ENCODE measurements at regions not wholly inside any gene's neighbourhood (a gene's known extent, or its start where the extent isn't known, plus 50 kb on each side); places are given as distances from the start of the nearest gene placed in this dataset.

GRCh38 chr11:56855217-56855616 lies 106.7 kb upstream of the OR9G4 start:
- in situ Hi-C loops (cut with HindIII; ENCODE audit: low pct_ligation_motif_present, low sequenced_read_pairs), result no loop called here
- TF ChIP-seq CTCF (IDR thresholded peaks at IDR 0.05; ENCODE audit: low read depth, low read length, missing control alignments), result no peak
- Histone ChIP-seq H3K27ac (no peak overlapping the region), H3K36me3 (replicated peaks) (no peaks in the 10 kb centered on the region), H3K27me3 (replicated peaks) (no peaks in the 10 kb centered on the region), H3K4me3 (ENCODE audit: low read depth, low read length) (no peak overlapping the region)
- DNase-seq, result no peak

- Histone ChIP-seq H3K27me3 (replicated peaks) (no peaks in the 10 kb centered on the region), H3K36me3 (replicated peaks) (no peaks in the 10 kb centered on the region), H3K4me3 (ENCODE audit: low read depth, low read length) (no peak overlapping the region), H3K27ac (no peak overlapping the region)
- no peak for DNase-seq
- no peak for TF ChIP-seq CTCF (IDR thresholded peaks at IDR 0.05; ENCODE audit: low read depth, low read length, missing control alignments)
- in situ Hi-C loops (cut with HindIII; ENCODE audit: low pct_ligation_motif_present, low sequenced_read_pairs), result no loop called here
Measured at GRCh38 chr11:56852131-56852530, 103.6 kb upstream of the OR9G4 start.

- Histone ChIP-seq H3K36me3 (replicated peaks) (no peaks in the 10 kb centered on the region), H3K4me3 (ENCODE audit: low read depth, low read length) (no peak overlapping the region), H3K27ac (no peak overlapping the region), H3K27me3 (replicated peaks) (no peaks in the 10 kb centered on the region)
- TF ChIP-seq CTCF (IDR thresholded peaks at IDR 0.05; ENCODE audit: low read depth, low read length, missing control alignments), result no peak
- DNase-seq, result no peak
- in situ Hi-C loops (cut with HindIII; ENCODE audit: low pct_ligation_motif_present, low sequenced_read_pairs), result no loop called here
Measured at GRCh38 chr11:56849852-56850251, 101.4 kb upstream of the OR9G4 start.

GRCh38 chr11:56849250-56849649 lies 100.8 kb upstream of the OR9G4 start:
- no peaks in the 10 kb centered on the region for H3K27me3 ChIP-seq (replicated peaks)
- H3K4me3 ChIP-seq (ENCODE audit: low read depth, low read length), result no peak overlapping the region
- TF ChIP-seq CTCF (IDR thresholded peaks at IDR 0.05; ENCODE audit: low read depth, low read length, missing control alignments), result no peak
- no peaks in the 10 kb centered on the region for H3K36me3 ChIP-seq (replicated peaks)
- H3K27ac ChIP-seq, result no peak overlapping the region
- DNase-seq, result no peak
- in situ Hi-C loops (cut with HindIII; ENCODE audit: low pct_ligation_motif_present, low sequenced_read_pairs), result no loop called here

- Histone ChIP-seq H3K36me3 (replicated peaks) (no peaks in the 10 kb centered on the region), H3K4me3 (ENCODE audit: low read depth, low read length) (no peak overlapping the region), H3K27me3 (replicated peaks) (no peaks in the 10 kb centered on the region), H3K27ac (no peak overlapping the region)
- in situ Hi-C loops (cut with HindIII; ENCODE audit: low pct_ligation_motif_present, low sequenced_read_pairs), result no loop called here
- no peak for TF ChIP-seq CTCF (IDR thresholded peaks at IDR 0.05; ENCODE audit: low read depth, low read length, missing control alignments)
- no peak for DNase-seq
Measured at GRCh38 chr11:56848141-56848809, 99.8 kb upstream of the OR9G4 start.

Measured in brain microvascular endothelial cell (primary cell).